ENCODE measurements at regions not wholly inside any gene's neighbourhood (a gene's known extent, or its start where the extent isn't known, plus 50 kb on each side); places are given as distances from the start of the nearest gene placed in this dataset.

- intact Hi-C loops (cut with micrococcal nuclease; ENCODE audit: unreplicated experiment) (no loop called here), in situ Hi-C loops (cut with HindIII; ENCODE audit: low pct_unique_long_range_greater_than_20kb, low sequenced_read_pairs) (no loop called here)
- Histone ChIP-seq H3K27ac (ENCODE audit: low read length) (peak overlapping the region; percentile 71), H3K4me3 (ENCODE audit: low read depth in 2 of 2, low read length in 2 of 2) (peak overlapping the region; percentile 51 to 79), H3K9me3 (ENCODE audit: control insufficient read depth, insufficient read depth, low read depth, low read length) (no peaks in the 10 kb centered on the region), H3K36me3 (ENCODE audit: control insufficient read depth, insufficient read depth, low read length) (no peaks in the 10 kb centered on the region), H3K27me3 (ENCODE audit: control insufficient read depth, insufficient read depth, low read length) (peaks cover 3% of the 10 kb centered on the region; the same call in 1 of the 2 replicates), H3K4me1 (ENCODE audit: control insufficient read depth, insufficient read depth, low read length) (peaks cover 15% of the 10 kb centered on the region; the same call in 1 of the 2 replicates)
- DNase-seq (ENCODE audit: low read depth, low spot score): no peak
- BruUV-seq (replicated peaks): no TSS peak
- ChIA-PET POLR2A (interaction anchor here (0.6 kb wide), 1 partner anchor 41 kb away, joined by 3 read pairs; no protein-coding TSS in a partner anchor), CTCF (no interaction called here)
- TF ChIP-seq POLR2AphosphoS5 (IDR thresholded peaks at IDR 0.05; ENCODE audit: low read depth, low read length) (no peak), SIN3A (IDR thresholded peaks at IDR 0.05; ENCODE audit: borderline replicate concordance, insufficient read depth, low read depth, low read length) (no peak), TCF7L2 (IDR thresholded peaks at IDR 0.05; ENCODE audit: low read depth, low read length) (no peak), CTCF (IDR thresholded peaks at IDR 0.05) (no peak), REST (IDR thresholded peaks at IDR 0.05; ENCODE audit: insufficient read depth in 1 of 2, low read depth in 2 of 2, low read length in 1 of 2) (no peak)
- peak; percentile 74 for ATAC-seq
Observed at GRCh38 chr19:33905473-33905936, 108.8 kb downstream of the KCTD15 start.

- no peaks in the 10 kb centered on the region for H3K9me3 ChIP-seq (ENCODE audit: control insufficient read depth, insufficient read depth, low read depth, low read length)
- peak overlapping the region; percentile 51 to 79 for H3K4me3 ChIP-seq (ENCODE audit: low read depth in 2 of 2, low read length in 2 of 2)
- intact Hi-C loops (cut with micrococcal nuclease; ENCODE audit: unreplicated experiment): no loop called here
- no peaks in the 10 kb centered on the region for H3K36me3 ChIP-seq (ENCODE audit: control insufficient read depth, insufficient read depth, low read length)
- in situ Hi-C loops (cut with HindIII; ENCODE audit: low pct_unique_long_range_greater_than_20kb, low sequenced_read_pairs): no loop called here
- DNase-seq (ENCODE audit: low read depth, low spot score) (no peak), ATAC-seq (peak; percentile 92)
- peak overlapping the region; percentile 71 for H3K27ac ChIP-seq (ENCODE audit: low read length)
- no TSS peak for BruUV-seq (replicated peaks)
- H3K4me1 ChIP-seq (ENCODE audit: control insufficient read depth, insufficient read depth, low read length): peaks cover 15% of the 10 kb centered on the region; the same call in 1 of the 2 replicates
- ChIA-PET CTCF (no interaction called here), POLR2A (interaction anchor here (0.6 kb wide), 2 partner anchors 24 to 40 kb away, joined by 3 to 5 read pairs; no protein-coding TSS in a partner anchor)
- no peak for TF ChIP-seq CTCF (IDR thresholded peaks at IDR 0.05)
- H3K27me3 ChIP-seq (ENCODE audit: control insufficient read depth, insufficient read depth, low read length): peaks cover 3% of the 10 kb centered on the region; the same call in 1 of the 2 replicates
Observed at GRCh38 chr19:33905937-33906577, 109.4 kb downstream of the KCTD15 start.
